HepG2 (cell line): ENCODE measurements at regions not wholly inside any gene's neighbourhood (a gene's known extent, or its start where the extent isn't known, plus 50 kb on each side); places are given as distances from the start of the nearest gene placed in this dataset.

ENCODE experiments used
- ARID3A ChIP-seq: IDR thresholded peaks from 2 replicates; pipeline ENCODE4 v1.6.1; 2012; ENCODE audit warnings: low read depth, low read length, improper control_type of control experiment
- DZIP1 ChIP-seq: sonication (generic); formaldehyde crosslinking; IDR thresholded peaks from 2 replicates; pipeline ENCODE4 v1.5.0; 2020; ENCODE audit warnings: mild to moderate bottlenecking, missing genetic modification reagents
- HNRNPL ChIP-seq: fragments of 200-400 bp; formaldehyde crosslinking; IDR thresholded peaks from 2 replicates; pipeline ENCODE4 v1.6.1; 2017; ENCODE audit warnings: mild to moderate bottlenecking, low read depth, low read length
- JUN ChIP-seq: sonication (generic); formaldehyde crosslinking; IDR thresholded peaks from 2 replicates; pipeline ENCODE4 v1.4.0; 2020; ENCODE audit warnings: mild to moderate bottlenecking, missing genetic modification reagents
- SALL1 ChIP-seq: sonication (generic); formaldehyde crosslinking; IDR thresholded peaks from 2 replicates; pipeline ENCODE4 v1.8.0; 2022; ENCODE audit warnings: mild to moderate bottlenecking, missing genetic modification reagents
- ZBTB21 ChIP-seq: sonication (generic); formaldehyde crosslinking; IDR thresholded peaks from 2 replicates; pipeline ENCODE4 v1.4.0; 2020; ENCODE audit warnings: missing genetic modification reagents
- ZEB1 ChIP-seq: IDR thresholded peaks from 2 replicates; pipeline ENCODE4 v1.6.1; 2012; ENCODE audit warnings: mild to moderate bottlenecking, low read depth, inconsistent platforms; ENCODE audit not compliant: insufficient replicate concordance
- ZFP36L1 ChIP-seq: sonication (generic); formaldehyde crosslinking; IDR thresholded peaks from 2 replicates; pipeline ENCODE4 v1.8.0; 2022; ENCODE audit warnings: mild to moderate bottlenecking, missing genetic modification reagents, moderate library complexity
- ZNF737 ChIP-seq: sonication (generic); formaldehyde crosslinking; IDR thresholded peaks from 2 replicates; pipeline ENCODE4 v1.5.0; 2020; ENCODE audit warnings: missing genetic modification reagents, mild to moderate bottlenecking, borderline replicate concordance
- ZNF772 ChIP-seq: sonication (generic); formaldehyde crosslinking; IDR thresholded peaks from 2 replicates; pipeline ENCODE4 v1.5.0; 2020; ENCODE audit warnings: mild to moderate bottlenecking, missing genetic modification reagents

GRCh38 chr21:16193496-16194094 is 463.8 kb downstream of the USP25 start (continued):
- TF ChIP-seq DZIP1 = no peak
- TF ChIP-seq ZEB1 = no peak
- TF ChIP-seq ARID3A = no peak
- no peak for TF ChIP-seq JUN (CRISPR knock-in tag)
- no peak for TF ChIP-seq ZNF772 (CRISPR knock-in tag)
- no peak for TF ChIP-seq ZFP36L1
- TF ChIP-seq HNRNPL = no peak
- no peak for TF ChIP-seq ZBTB21 (CRISPR knock-in tag)
- no peak for TF ChIP-seq ZNF737
- TF ChIP-seq SALL1 (CRISPR knock-in tag) = no peak
- TF ChIP-seq, all 625 proteins: peak for 0
